Central memory CD8-positive, alpha-beta T cell (primary cell): ENCODE measurements at regions not wholly inside any gene's neighbourhood (a gene's known extent, or its start where the extent isn't known, plus 50 kb on each side); places are given as distances from the start of the nearest gene placed in this dataset.

Source experiments
- ATAC-seq: fragments of 150-1000 bp; cut with Tn5 transposase; replicated peaks from 2 replicates; pipeline ENCODE4 v1.10.0; 2022; ENCODE audit warnings: mild to moderate bottlenecking, moderate FRiP score, moderate number of reproducible peaks; ENCODE audit not compliant: poor library complexity, severe bottlenecking; ENCODE audit errors: extremely low read depth
- DNase-seq, 2 donors: peaks; one replicate each; pipeline ENCODE4 v3.0.0; 2021; ENCODE audit warnings: low spot score in 2 of 2
- H3K27ac Mint-ChIP-seq: one replicate; pipeline ENCODE4 v1.8.0; 2022; ENCODE audit warnings: low read depth, mild to moderate bottlenecking, moderate library complexity, mixed read lengths
- H3K27me3 Mint-ChIP-seq: one replicate; pipeline ENCODE4 v1.8.0; 2022; ENCODE audit warnings: mixed read lengths
- H3K36me3 Mint-ChIP-seq: one replicate; pipeline ENCODE4 v1.8.0; 2022; ENCODE audit warnings: mild to moderate bottlenecking, moderate library complexity, mixed read lengths; ENCODE audit not compliant: insufficient read depth
- H3K4me1 Mint-ChIP-seq: one replicate; pipeline ENCODE4 v1.8.0; 2022; ENCODE audit warnings: mixed read lengths
- H3K4me3 Mint-ChIP-seq: one replicate; pipeline ENCODE4 v1.8.0; 2022; ENCODE audit warnings: mild to moderate bottlenecking, moderate library complexity, mixed read lengths
- H3K9me3 Mint-ChIP-seq: one replicate; pipeline ENCODE4 v1.8.0; 2022; ENCODE audit warnings: mixed read lengths

- ATAC-seq (no peak), DNase-seq (no peak)
- H3K36me3 Mint-ChIP-seq, result peaks cover 2% of the 10 kb centered on the region
- H3K4me3 Mint-ChIP-seq, result no peak overlapping the region
- peaks cover 49% of the 10 kb centered on the region for H3K27me3 Mint-ChIP-seq
- H3K9me3 Mint-ChIP-seq, result no peaks in the 10 kb centered on the region
- H3K27ac Mint-ChIP-seq, result no peak overlapping the region
- no peaks in the 10 kb centered on the region for H3K4me1 Mint-ChIP-seq
These were observed 267.2 kb upstream of the FOXF1 start for GRCh38 chr16:86243123-86243473.

DNA sequence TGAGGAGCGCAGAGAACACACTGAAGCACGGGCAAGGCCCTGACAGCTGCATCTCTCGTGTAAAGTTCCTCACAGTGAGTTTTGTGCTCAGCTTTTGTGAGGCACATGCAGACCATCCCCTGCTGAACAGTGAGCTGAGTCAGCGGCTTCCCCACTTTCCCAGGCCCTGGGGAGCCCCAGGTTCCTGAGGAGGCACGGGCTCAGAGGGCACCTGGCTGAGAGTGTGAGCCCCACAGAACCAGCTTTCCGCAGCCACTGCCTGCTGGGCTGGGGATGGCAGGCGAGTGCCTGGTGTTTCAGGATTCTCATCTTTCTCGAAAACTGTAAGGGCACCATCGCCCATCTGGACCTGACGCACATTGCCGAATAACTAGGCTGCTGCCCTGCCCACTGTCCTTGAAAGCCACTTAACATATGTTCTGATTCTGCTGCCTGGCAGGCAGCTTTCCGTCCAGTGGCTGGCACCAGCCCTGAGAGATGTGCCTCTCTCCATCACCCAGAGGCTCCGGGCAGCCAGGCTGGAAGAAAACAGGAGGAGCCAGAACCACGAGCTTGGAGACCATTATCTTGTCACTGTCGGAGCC, 266.7 kb upstream of the FOXF1 start:
- peaks cover 2% of the 10 kb centered on the region for H3K36me3 Mint-ChIP-seq
- no peak for DNase-seq
- peaks cover 49% of the 10 kb centered on the region for H3K27me3 Mint-ChIP-seq
- H3K4me1 Mint-ChIP-seq, result no peaks in the 10 kb centered on the region
- no peaks in the 10 kb centered on the region for H3K9me3 Mint-ChIP-seq
- no peak overlapping the region for H3K4me3 Mint-ChIP-seq
- no peak for ATAC-seq
- H3K27ac Mint-ChIP-seq, result no peak overlapping the region

DNA sequence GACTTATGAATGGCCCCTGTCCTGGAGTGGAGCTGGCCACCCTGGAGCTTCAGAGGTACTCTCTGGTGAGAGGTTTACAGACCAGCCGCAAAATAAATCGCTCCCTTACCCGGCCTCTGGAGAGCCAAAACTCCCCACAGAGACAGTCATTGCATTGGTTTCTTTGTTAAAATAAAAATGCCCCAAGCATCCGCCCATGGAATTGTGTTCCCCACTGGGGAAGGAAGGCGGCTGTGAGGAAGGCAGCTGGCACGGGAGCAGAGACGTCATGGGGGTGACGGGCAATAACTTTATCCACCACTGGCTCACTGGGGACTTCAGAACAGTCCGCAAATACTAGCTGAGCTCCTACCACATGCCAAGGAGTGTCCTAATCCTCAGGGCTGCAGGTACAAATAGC, 266.2 kb upstream of the FOXF1 start:
- no peak for ATAC-seq
- H3K27me3 Mint-ChIP-seq, result peaks cover 49% of the 10 kb centered on the region

GRCh38 chr16:86244936-86245335, 265.4 kb upstream of the FOXF1 start:
- H3K9me3 Mint-ChIP-seq, result no peaks in the 10 kb centered on the region
- H3K27me3 Mint-ChIP-seq, result peaks cover 49% of the 10 kb centered on the region
- H3K27ac Mint-ChIP-seq, result no peak overlapping the region
- H3K4me1 Mint-ChIP-seq, result no peaks in the 10 kb centered on the region
- no peak for ATAC-seq
- H3K4me3 Mint-ChIP-seq, result no peak overlapping the region
- no peak for DNase-seq
- peaks cover 2% of the 10 kb centered on the region for H3K36me3 Mint-ChIP-seq

More for the DNA sequence above, 266.2 kb upstream of the FOXF1 start:
- H3K27ac Mint-ChIP-seq, result no peak overlapping the region
- DNase-seq, result no peak
- H3K36me3 Mint-ChIP-seq, result peaks cover 2% of the 10 kb centered on the region
- H3K4me3 Mint-ChIP-seq, result no peak overlapping the region
- H3K9me3 Mint-ChIP-seq, result no peaks in the 10 kb centered on the region
- H3K4me1 Mint-ChIP-seq, result no peaks in the 10 kb centered on the region

DNA sequence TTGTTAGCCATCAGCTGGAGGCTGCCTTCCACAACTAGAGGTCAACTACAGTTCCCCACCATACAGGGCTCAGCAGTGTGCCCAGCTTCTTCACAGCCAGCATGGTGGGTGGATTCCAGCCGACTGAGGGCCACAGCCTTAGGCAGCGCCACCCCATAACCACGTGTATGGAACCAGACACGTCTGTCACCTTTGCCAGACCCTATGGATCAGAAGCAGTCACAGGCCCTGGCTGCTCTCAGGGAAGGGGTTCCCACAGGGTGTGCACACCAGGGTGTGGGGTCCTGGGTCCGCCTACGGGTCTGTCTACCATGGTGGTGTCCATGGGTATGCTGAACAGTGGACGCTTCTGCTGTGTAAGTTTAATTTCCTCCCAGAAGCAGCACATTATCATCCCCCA, 265.0 kb upstream of the FOXF1 start:
- Mint-ChIP-seq H3K27ac (no peak overlapping the region), H3K4me3 (no peak overlapping the region), H3K36me3 (peaks cover 2% of the 10 kb centered on the region), H3K27me3 (peaks cover 48% of the 10 kb centered on the region), H3K4me1 (no peaks in the 10 kb centered on the region), H3K9me3 (no peaks in the 10 kb centered on the region)
- DNase-seq (no peak), ATAC-seq (no peak)

GRCh38 chr16:86245895-86246294, 264.4 kb upstream of the FOXF1 start:
- peaks cover 43% of the 10 kb centered on the region for H3K27me3 Mint-ChIP-seq
- no peak for ATAC-seq
- H3K9me3 Mint-ChIP-seq, result no peaks in the 10 kb centered on the region
- no peak for DNase-seq
- peaks cover 2% of the 10 kb centered on the region for H3K36me3 Mint-ChIP-seq
- H3K4me3 Mint-ChIP-seq, result no peak overlapping the region
- H3K4me1 Mint-ChIP-seq, result no peaks in the 10 kb centered on the region
- H3K27ac Mint-ChIP-seq, result no peak overlapping the region

- H3K27ac Mint-ChIP-seq, result no peak overlapping the region
- H3K36me3 Mint-ChIP-seq, result peaks cover 2% of the 10 kb centered on the region
- no peak for ATAC-seq
- H3K4me1 Mint-ChIP-seq, result no peaks in the 10 kb centered on the region
- DNase-seq, result no peak
- H3K9me3 Mint-ChIP-seq, result no peaks in the 10 kb centered on the region
- H3K27me3 Mint-ChIP-seq, result peaks cover 30% of the 10 kb centered on the region
- H3K4me3 Mint-ChIP-seq, result no peak overlapping the region
These were observed 261.9 kb upstream of the FOXF1 start for GRCh38 chr16:86248310-86248905.

GRCh38 chr16:86249631-86250030, 260.7 kb upstream of the FOXF1 start:
- Mint-ChIP-seq H3K27ac (no peak overlapping the region), H3K9me3 (no peaks in the 10 kb centered on the region), H3K4me3 (no peak overlapping the region), H3K27me3 (peaks cover 17% of the 10 kb centered on the region), H3K36me3 (peaks cover 2% of the 10 kb centered on the region), H3K4me1 (no peaks in the 10 kb centered on the region)
- ATAC-seq (no peak), DNase-seq (no peak)

- DNase-seq, result no peak
- no peaks in the 10 kb centered on the region for H3K4me1 Mint-ChIP-seq
- no peak overlapping the region for H3K4me3 Mint-ChIP-seq
- H3K27me3 Mint-ChIP-seq, result peaks cover 29% of the 10 kb centered on the region
- H3K9me3 Mint-ChIP-seq, result peaks cover 12% of the 10 kb centered on the region
- no peak overlapping the region for H3K27ac Mint-ChIP-seq
- H3K36me3 Mint-ChIP-seq, result no peaks in the 10 kb centered on the region
- ATAC-seq, result no peak
These were observed 258.6 kb upstream of the FOXF1 start for GRCh38 chr16:86251682-86252081.

DNA sequence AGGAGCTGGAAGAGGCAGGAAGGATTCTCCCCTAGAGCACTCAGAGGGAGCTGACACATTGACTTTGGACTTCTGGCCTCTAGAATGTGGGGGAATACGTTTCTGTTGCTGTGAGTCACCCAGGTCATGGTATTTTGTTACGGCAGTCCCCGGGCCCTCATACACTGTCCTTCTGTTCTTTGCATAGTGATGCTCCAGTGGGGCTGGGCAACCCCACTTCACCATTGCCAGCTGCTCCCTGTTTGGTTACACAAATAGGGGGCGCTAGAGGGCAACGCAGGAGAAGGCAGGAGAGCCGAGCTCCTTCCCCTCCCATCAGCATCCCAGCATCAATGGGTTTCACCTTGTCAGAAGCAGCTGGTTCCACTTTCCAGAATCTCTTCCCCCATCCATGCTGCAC, 257.7 kb upstream of the FOXF1 start:
- ATAC-seq (no peak), DNase-seq (no peak)
- Mint-ChIP-seq H3K4me3 (no peak overlapping the region), H3K27ac (no peak overlapping the region), H3K36me3 (no peaks in the 10 kb centered on the region), H3K9me3 (peaks cover 12% of the 10 kb centered on the region), H3K4me1 (no peaks in the 10 kb centered on the region), H3K27me3 (peaks cover 38% of the 10 kb centered on the region)

GRCh38 chr16:86255966-86256365, 254.4 kb upstream of the FOXF1 start:
- H3K4me3 Mint-ChIP-seq, result no peak overlapping the region
- no peak for ATAC-seq
- no peaks in the 10 kb centered on the region for H3K36me3 Mint-ChIP-seq
- no peaks in the 10 kb centered on the region for H3K4me1 Mint-ChIP-seq
- H3K27ac Mint-ChIP-seq, result no peak overlapping the region
- peaks cover 65% of the 10 kb centered on the region for H3K27me3 Mint-ChIP-seq
- peaks cover 17% of the 10 kb centered on the region for H3K9me3 Mint-ChIP-seq
- no peak for DNase-seq

DNA sequence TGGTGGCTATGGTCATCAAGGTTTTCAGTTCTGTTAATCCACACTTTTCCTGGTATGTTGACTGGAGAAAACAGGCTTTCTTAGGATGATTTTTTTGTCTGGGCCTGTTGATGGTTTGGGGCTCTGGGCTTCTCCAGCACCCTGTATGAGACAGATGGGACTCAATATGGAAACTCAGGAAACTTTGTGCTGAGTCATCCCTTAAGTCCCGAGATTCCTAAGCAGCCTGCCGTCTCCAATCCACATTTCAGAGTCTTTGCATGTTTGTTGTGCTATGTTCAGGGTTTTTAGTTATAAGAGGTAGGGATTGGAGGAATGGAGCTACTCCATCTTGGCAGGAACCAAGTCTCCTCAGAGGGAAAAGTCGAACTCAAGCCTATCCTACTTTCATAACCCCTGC, 253.3 kb upstream of the FOXF1 start:
- DNase-seq (no peak), ATAC-seq (no peak)
- Mint-ChIP-seq H3K4me3 (no peak overlapping the region), H3K27me3 (peaks cover 67% of the 10 kb centered on the region), H3K27ac (no peak overlapping the region), H3K9me3 (peaks cover 17% of the 10 kb centered on the region), H3K36me3 (no peaks in the 10 kb centered on the region), H3K4me1 (no peaks in the 10 kb centered on the region)

GRCh38 chr16:86257546-86257945, 252.8 kb upstream of the FOXF1 start:
- ATAC-seq (no peak), DNase-seq (no peak)
- H3K9me3 Mint-ChIP-seq, result peaks cover 17% of the 10 kb centered on the region
- no peaks in the 10 kb centered on the region for H3K36me3 Mint-ChIP-seq
- H3K4me1 Mint-ChIP-seq, result no peaks in the 10 kb centered on the region
- H3K4me3 Mint-ChIP-seq, result no peak overlapping the region
- peaks cover 64% of the 10 kb centered on the region for H3K27me3 Mint-ChIP-seq
- H3K27ac Mint-ChIP-seq, result no peak overlapping the region
